ENCODE measurements at regions not wholly inside any gene's neighbourhood (a gene's known extent, or its start where the extent isn't known, plus 50 kb on each side); places are given as distances from the start of the nearest gene placed in this dataset.

DNA sequence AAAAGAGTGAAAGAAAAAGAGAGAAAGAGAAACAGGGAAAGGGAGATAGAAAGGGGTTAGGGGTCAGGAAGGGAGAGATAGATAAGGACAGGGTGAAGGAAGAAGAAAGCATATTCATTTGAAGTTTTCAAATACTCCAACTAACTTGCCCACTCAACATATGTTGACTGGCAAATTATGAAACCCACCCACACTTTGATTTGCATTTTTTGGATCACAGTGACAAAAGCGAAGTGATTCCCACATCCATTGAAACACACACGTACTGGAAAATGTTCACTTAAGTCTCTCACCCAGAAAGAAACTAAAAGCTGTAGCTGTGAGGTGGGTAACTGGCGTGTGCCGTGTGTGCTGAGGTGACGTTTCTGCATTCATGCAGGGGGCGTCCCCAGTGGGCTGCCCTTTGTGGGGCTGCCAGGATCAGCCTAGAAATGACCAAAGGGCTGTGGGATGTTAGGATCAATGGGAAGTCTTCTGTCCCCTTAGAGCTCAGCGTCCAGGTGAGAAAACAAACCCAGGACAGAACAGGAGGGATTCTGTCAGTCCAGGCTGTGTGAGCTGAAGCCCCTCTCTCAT lies 134.9 kb upstream of the ADARB2 start:
- DNase-seq (ENCODE audit: extremely low read depth, low read depth, low spot score) = no peak

DNA sequence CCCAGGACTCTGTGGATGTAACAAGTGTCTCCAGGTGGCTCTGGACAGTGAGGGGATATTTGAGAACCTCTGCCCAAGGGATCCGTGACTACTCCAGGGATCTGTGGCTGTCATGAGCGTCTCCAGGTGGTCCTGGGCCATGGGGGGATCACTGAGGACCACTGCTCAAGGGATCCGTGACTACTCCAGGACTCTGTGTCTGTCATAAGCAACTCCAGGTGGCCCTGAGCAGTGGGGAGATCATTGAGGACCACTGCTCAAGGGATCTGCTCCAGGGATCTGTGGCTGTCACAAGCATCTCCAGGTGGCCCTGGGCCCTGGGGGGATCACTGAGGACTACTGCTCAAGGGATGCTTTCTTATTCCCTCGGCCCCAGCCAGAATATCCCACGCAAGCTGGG lies 133.2 kb upstream of the ADARB2 start:
- DNase-seq (ENCODE audit: extremely low read depth, low read depth, low spot score) = no peak

DNA sequence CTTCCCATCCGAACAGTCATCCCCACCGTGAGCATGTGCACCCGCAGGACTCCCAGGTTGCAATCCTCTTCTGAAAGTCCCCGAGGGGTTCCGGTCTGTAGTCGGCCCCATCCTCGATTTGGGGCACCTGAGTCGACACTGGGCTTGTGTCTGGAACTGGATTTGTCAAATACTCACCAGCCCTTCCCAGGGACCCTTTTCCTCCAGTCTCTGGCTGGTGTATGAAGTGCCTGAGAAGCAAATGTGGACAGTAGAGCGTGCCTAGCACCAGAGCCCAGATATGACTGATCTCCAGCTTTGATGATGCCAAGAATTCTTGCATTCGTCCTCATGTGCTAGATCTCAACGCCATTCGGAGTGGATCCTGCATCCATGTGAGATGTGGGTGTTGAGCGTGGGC lies 132.5 kb upstream of the ADARB2 start:
- no peak for DNase-seq (ENCODE audit: extremely low read depth, low read depth, low spot score)

DNA sequence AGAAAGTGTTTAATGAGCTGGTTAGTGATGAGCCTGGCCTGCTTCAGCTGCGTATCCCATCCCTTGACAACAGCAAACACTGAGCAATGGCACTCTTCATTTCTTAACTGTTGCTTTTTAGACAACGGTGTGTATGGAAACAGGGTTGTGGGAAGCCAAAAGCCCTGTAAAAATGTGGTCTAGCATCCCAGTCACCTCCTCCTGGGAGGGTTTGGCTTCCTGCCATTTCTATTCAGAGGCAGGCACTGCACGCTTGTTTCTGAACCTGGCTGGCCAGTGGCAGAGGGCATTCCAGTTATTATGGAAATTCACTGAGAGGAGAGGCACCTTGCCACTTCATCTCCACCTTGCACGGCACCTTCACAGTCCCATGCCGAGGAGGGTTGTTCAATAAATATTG lies 123.0 kb upstream of the ADARB2 start:
- DNase-seq (ENCODE audit: extremely low read depth, low read depth, low spot score) = no peak

DNA sequence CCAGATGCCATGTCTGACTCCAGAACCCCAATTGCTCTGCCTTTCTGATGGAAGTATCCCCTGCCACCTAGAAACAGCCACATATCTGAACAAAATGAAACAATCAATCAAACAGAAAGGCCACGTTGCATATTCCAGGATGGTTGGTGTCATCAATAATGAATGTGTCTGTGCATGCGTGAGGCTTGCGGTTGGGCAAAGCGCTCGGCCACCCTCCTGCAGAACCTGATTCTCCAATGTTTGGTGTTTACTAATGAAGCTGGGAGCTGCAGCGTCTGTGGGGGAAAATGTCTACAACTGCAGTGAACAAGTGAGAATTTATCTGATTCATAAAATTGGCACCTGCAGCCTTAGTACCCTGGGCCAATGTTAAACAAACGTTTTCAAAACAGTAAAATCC lies 121.2 kb upstream of the ADARB2 start:
- no peak for DNase-seq (ENCODE audit: extremely low read depth, low read depth, low spot score)

DNA sequence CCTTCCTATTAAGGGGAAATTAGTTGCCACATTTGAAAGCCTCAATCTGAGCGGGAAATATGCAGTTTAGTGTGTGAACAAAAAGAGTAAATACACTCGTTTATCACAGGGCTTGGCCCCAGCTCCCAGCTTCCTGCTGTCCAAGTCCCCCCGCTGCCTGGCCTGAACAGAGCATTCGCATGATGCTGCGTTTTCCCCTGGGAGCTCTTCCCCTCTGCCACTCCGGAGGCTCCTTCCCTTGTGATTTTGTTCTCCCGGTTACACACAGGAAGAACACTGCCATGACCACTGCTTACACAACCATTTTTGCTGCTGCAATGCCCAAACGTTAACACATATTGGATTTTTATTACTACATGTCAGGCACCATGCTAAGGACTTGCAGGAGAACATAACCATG lies 120.7 kb upstream of the ADARB2 start:
- no peak for DNase-seq (ENCODE audit: extremely low read depth, low read depth, low spot score)

DNA sequence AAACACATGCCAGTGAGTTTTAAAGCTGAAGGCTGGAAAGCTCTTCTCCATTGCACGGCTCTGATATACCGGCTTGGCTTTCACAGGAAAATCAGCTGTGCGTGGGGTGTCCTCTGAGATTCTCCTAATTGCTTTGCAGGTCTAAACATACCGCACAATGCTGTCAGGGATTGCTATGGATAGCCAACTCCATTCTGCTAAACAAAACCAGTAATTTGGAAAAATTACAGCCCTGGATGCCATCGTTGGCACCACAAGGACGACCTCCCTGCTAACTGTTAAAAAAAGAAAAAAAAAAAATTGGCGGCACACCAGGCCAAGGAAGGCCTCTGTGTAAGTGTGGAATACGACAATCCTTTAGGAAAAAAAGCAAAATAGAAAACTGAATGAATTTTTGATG lies 118.6 kb upstream of the ADARB2 start:
- DNase-seq (ENCODE audit: extremely low read depth, low read depth, low spot score) = no peak

DNA sequence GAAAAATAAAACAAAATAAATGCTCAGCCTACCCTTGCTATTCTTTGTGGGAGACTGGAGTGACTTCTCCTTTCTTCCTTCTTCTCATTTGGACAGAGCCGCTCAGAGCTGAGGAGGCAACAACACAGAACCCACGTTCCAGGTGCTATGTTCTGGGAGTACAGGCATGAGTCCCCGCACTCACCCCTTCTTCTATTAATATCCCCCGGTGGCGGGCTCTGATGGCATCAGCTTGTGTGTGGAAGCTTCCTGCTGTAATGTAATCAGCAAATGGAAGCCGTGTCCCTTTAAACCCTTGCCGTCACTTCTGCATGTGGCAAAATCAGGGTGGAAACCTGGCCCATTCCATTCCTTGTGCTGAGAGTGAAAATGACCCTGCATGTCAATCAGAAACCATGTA lies 116.9 kb upstream of the ADARB2 start:
- no peak for DNase-seq (ENCODE audit: extremely low read depth, low read depth, low spot score)

DNA sequence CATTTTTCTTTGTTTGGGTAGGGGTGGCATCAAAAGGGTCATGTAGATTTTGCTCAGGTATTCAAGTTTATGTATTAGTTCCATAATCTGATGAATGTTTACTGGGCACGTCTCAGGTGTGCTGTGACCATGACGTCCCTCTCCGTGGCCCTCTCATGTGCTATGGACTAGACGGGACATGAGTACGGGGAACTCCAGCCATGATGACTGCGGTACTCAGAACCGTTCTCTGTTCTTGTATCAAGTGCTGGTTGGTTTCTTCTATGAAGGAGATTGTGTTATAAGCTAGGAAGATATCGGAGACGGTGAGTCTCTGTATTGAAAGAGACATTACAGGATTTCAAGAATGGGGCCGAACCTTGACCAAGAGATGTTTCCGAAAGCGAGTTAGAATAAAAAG lies 116.5 kb upstream of the ADARB2 start:
- DNase-seq (ENCODE audit: extremely low read depth, low read depth, low spot score) = no peak

DNA sequence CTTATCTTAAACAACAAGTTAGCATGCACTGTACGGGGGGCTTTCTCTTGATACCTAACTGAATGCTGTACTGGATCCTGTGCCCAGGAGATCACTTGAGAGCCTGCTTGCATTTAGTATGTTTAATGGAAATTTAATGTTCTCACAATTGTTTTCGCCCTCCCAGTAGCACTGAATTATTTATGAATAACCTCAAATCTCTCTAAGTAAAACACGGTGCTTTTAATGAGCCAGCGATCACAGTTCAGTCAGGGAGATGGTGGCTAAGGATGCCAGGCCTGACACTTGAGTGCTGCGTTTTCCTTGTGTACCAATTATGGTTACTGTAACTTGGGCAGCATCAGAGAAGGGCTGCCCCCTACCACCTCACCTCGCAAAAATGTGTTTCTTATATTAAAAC lies 115.5 kb upstream of the ADARB2 start:
- DNase-seq (ENCODE audit: extremely low read depth, low read depth, low spot score) = no peak

DNA sequence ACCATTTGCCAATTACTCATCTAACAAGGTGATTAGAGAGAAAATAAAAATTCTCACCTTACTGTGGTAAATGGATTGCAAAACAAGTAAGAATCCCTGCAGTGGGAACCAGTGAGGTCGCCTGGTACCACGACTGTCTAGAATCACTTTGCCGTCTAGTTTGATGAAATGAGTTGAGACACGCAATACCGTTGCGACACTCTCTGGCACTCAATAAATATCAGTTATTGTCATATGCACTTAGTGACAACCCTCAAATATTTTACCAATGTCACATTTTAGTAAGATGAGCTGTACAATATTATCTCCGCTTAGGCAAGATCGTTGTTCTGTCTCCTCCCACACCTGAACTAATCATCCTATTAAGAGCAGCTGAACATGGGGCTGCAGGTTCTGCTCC lies 114.4 kb upstream of the ADARB2 start:
- no peak for DNase-seq (ENCODE audit: extremely low read depth, low read depth, low spot score)

DNA sequence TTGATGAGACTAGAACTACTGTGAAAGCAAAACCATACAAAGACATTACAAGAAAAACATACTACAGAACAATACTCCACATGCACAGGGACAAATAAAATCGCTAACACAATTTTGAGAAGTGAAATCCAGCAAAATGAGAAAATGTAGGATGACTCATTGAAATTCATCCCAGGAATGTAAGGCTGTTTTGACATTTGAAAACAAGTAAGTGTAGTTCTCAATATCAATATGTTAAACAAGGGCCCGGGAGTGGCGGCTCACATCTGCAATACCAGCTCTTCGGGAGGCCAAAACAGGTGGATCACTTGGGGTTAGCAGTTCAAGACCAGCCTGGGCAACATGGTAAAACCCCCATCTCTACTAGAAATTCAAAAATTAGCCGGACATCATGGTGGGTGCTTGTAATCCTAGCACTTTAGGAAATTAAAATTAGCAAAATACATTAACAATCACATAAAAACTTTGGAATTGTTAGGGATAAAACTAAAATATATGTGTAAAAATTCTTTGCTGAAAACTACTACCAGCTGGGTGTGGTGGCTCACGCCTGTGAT lies 113.7 kb upstream of the ADARB2 start:
- no peak for DNase-seq (ENCODE audit: extremely low read depth, low read depth, low spot score)

DNA sequence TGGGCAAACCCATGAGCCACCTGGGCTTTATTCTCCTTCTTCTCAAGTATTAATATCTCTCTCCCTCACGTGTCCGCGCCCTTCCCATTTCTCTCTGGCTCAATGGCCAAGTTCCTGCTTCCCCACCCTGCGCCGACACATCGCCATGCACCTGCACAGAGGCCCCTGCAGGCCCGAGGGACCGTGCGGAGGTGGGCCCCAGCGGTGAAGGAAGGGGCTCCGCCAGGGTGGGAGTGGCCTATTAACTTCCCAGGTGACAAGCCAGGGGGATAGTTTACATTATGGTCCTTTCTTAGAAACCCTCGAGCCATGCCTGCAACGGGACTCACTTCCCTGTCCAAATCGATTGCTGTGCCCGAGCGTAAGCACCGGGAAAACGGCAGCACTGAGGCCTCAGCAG lies 110.0 kb upstream of the ADARB2 start:
- DNase-seq (ENCODE audit: extremely low read depth, low read depth, low spot score) = no peak

DNA sequence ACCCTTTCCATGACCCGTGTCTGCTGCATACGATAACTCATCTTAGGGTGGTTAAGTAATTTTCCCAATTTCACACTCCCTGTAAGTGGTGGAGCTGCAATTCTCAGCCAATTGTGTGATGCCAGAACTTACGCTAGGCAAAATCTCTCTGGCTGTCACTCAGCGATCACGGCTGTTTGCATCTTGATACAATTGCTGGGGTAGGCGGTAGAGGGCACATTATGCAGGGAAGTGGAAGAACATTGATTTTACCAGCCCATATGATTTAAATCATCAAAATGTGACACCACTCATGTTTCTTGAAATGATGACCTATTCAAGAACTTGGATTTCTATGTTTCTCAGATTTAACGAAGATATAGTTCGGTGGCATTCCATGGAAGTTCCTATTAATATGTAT lies 108.7 kb upstream of the ADARB2 start:
- DNase-seq (ENCODE audit: extremely low read depth, low read depth, low spot score) = no peak

DNA sequence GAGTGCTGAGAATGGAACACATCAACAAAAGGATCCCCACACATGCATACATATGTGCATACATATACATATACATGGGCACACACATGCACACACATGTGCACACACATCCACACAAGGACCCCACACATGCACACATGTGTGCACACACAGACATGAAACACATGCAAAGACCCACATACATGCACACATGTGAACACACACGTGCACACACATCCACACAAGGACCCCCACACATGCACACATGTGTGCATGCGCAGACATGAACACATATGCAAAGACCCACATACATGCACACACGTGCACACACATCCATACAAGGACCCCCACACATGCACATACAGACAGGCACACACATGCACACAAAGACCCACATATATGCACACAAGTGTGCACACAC lies 104.4 kb upstream of the ADARB2 start:
- no peak for DNase-seq (ENCODE audit: extremely low read depth, low read depth, low spot score)

DNA sequence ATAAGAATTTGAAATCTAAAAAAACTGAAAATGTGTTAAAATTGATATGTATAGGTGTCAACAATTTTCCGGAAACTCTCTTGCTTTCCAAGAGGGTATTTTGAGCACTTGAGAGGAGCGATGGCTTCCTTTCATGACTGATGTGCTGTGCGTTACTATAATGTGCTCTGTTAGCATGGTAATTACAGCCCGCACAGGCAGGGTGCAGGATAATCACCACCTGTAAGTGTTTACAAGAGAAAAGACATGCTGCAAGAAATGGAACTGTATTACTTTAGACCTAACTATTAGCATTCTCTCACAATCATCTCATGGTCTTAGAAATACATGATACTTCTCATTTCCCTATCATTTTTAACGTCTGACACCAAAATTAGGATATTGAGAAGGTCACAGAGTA lies 92.4 kb upstream of the ADARB2 start:
- no peak for DNase-seq (ENCODE audit: extremely low read depth, low read depth, low spot score)

DNA sequence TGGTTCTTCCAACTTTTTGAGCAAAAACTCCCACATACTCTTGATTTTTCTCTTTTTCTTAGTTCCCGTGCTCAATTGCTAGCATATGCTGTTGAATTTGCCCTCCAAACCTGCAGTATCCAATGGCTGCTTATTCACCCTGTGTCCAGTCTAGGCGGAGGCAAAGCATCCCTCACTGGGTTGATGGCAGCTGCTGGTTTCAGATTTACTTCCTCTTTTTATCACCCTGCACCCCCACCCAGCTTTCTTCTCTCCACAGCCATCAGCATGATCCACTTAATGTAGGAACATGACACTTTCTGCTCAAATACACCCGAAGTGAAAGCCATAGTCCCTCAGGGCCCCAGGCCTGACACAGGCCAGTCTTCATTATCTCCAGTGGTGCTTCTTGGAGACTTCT lies 87.6 kb upstream of the ADARB2 start:
- DNase-seq (ENCODE audit: extremely low read depth, low read depth, low spot score) = no peak

DNA sequence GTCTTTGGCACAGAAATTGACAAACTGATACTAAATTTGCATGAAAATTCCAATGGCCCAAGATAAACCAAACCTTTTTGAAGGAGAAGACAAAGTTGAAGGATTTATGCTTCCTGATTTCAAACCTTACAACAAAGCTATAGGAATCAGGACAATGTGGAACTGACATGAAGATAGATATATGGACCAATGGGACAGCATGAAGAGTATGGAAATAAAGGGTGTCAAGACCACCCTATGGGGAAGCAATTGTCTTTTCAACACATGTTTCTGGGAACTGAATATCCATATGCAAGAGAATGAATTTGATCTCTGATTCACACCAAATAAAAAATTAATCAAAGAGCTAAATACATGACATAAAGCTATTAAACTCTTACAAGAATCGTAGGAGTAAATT lies 77.2 kb upstream of the ADARB2 start:
- DNase-seq (ENCODE audit: extremely low read depth, low read depth, low spot score) = no peak

DNA sequence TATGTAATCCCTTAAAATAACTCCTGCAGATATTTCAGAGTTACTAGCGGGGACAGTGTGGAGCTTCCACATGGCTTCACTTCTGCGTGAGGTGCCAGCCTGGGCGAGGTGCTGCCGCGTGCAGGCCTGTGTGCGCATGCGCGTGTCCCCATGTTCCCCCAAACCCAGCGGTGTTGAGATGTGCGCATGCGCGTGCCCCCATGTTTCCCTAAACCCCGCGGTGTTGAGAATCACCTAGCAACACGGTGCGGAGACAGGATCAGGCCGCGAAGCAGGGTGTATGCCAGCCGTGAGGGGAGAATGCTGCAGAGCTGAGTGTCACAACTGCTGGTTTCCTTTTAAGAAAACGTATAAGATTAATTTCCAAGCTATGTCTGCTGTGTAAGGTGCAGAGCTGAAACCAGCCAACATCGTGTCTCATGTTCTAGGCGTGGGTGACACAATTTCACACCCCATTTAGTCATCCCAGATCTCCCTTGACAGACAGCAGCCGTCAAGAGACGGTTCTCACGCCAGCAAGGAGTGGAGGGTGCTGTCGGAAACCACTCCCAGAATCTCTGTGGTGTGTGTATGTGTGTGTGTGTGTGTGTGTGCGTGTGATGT lies 71.9 kb upstream of the ADARB2 start:
- DNase-seq (ENCODE audit: extremely low read depth, low read depth, low spot score) = no peak

DNA sequence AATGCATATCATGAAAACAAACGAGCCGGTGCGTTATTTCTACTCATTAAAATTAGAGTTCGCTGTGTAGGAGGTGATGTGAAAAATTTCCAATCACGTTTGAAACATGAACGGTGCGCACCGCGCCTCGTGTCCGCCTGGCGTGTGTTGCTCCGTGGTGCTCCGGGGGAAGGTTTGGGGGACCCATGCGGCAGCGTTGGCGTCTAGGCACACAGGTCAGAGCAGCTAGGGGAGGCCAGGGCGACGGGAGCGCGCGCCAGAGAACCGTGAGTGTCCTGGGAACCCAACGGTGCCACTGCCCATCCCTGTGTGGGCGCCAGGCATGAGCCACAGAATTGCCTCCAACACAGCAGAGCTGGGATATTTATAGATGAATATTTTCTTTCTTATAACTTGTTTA lies 70.6 kb upstream of the ADARB2 start:
- DNase-seq (ENCODE audit: extremely low read depth, low read depth, low spot score) = no peak

DNA sequence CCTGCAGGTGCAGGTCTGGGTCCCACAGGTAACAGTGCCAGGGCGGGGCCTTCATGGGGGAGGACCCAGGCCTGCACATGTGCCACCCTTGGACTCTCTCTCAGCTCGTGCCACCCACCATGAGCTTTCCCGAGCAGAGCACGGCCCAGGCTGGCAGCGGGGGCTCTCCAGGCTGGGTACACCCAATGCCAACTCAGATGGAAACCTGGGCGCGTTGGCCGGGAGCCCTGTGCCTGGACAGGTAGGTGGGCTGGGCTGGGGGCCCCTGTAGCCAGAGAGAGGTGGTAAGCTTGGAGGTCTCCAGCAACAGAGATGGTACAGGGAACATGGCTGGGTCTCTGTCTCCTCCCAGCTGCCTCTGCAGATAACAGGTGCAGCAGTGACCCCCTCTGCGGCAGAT lies 69.9 kb upstream of the ADARB2 start:
- no peak for DNase-seq (ENCODE audit: extremely low read depth, low read depth, low spot score)

DNA sequence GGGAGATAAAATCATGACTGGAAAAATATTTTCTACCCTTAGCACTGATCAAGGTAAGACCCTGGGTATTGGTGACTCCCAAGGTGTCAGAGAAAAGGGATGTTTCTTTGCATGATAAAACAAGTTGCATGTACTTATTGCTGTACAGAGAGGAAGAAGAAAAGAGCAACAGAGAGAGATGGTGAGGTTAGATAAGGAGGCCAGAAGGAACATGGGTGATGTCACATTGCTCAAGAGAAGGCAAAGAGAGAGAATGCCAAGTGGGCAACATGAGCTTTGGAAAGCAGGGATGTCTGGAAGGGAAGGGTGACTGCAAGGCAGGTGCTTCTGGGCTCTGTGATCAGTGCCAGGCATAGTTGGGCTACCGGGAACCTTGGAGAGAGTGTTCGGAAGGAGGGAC lies 65.1 kb upstream of the ADARB2 start:
- DNase-seq (ENCODE audit: extremely low read depth, low read depth, low spot score) = no peak

DNA sequence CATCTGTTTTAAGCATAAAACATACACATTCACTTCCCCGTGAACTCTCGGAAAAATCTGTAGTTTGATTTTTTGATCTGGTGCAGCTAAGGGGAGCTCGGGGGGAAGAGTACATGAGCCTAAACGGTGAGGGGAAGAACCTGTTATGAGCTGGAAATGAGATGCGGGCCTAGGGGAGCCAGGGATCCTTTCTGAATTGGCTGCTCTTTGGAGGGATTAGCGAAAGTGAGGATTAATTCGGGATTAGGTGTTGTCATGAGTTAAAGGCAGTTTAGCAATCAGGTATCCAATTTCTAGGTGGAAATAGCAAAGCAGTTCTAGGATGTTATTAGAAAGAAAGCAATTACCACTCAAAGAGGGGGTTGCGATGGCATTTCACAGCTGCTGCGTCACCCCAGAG lies 51.1 kb upstream of the ADARB2 start:
- DNase-seq (ENCODE audit: extremely low read depth, low read depth, low spot score) = no peak
